ENCODE measurements at regions not wholly inside any gene's neighbourhood (a gene's known extent, or its start where the extent isn't known, plus 50 kb on each side); places are given as distances from the start of the nearest gene placed in this dataset.

GRCh38 chr14:98728836-98729235 lies 543.2 kb downstream of the BCL11B start:
- no peak for TF ChIP-seq EZH2 (IDR thresholded peaks at IDR 0.05; ENCODE audit: insufficient read depth, low read length)
- TF ChIP-seq CTCF (IDR thresholded peaks at IDR 0.05; ENCODE audit: insufficient read depth, low read depth, low read length) = no peak

Measured in astrocyte (in vitro differentiated cells and primary cell).